ENCODE measurements at regions not wholly inside any gene's neighbourhood (a gene's known extent, or its start where the extent isn't known, plus 50 kb on each side); places are given as distances from the start of the nearest gene placed in this dataset.

DNA sequence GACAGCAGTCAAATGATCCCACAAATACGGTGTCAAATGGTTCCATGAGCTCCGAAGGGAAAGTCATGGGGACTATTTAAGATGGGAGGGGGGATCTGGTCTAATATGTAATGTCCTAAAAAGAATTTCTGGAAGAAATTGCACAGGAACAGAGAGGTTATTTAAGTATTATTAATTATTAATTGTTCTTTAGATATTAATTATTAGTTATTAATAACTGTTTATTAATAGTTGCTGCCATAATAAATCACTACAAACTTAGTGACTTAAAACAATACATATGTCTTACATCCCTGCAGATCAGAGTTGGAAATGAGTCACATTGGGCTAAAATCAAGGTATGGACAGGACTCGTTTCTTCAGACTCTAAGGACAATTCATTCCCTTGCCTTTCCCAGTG lies 588.2 kb upstream of the NR2F2 start:
- WGBS, 2 experiments (ENCODE audit: insufficient coverage in 2 of 2), result 97% methylated on average over 3 of the region's 3 CpGs; no CpG with 5 or more reads in 1 of the 2 experiments
- H3K36me3 ChIP-seq (ENCODE audit: control insufficient read depth, insufficient read depth, low read length), result no peaks in the 10 kb centered on the region

DNA sequence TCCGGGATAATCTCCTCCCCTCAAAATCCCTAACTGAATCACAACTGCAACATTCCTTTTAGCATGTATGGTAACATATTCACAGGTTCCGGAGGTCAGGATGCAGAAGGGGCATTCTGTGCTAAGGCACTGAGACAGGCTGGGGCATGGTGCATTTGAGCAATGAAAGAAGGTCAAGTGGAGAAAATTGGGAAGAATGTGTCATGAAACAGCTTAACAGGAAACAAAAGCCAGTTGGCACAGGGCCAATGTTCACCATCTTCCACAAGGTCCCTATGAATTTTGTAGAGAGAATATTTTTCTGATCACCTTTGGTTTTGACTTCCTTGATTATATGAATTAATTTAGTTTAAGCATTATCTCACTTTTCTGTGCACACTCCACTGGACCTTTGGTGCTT lies 587.7 kb upstream of the NR2F2 start:
- Histone ChIP-seq H3K9me3 (ENCODE audit: control insufficient read depth, low read length) (no peaks in the 10 kb centered on the region), H3K4me1 (ENCODE audit: control insufficient read depth, insufficient read depth, low read length, poor library complexity, severe bottlenecking) (no peaks in the 10 kb centered on the region), H3K4me3 (ENCODE audit: extremely low read depth, insufficient read depth, low read length, poor library complexity, severe bottlenecking) (no peak overlapping the region), H3K36me3 (ENCODE audit: control insufficient read depth, insufficient read depth, low read length) (no peaks in the 10 kb centered on the region), H3K27ac (ENCODE audit: low read depth, low read length, severe bottlenecking) (no peak overlapping the region)
- WGBS, 2 experiments (ENCODE audit: insufficient coverage in 2 of 2), result 83 to 100% methylated on average over 1 of the region's 2 CpGs

More for the DNA sequence above, 588.2 kb upstream of the NR2F2 start:
- Histone ChIP-seq H3K27ac (ENCODE audit: low read depth, low read length, severe bottlenecking) (no peak overlapping the region), H3K9me3 (ENCODE audit: control insufficient read depth, low read length) (no peaks in the 10 kb centered on the region), H3K4me3 (ENCODE audit: extremely low read depth, insufficient read depth, low read length, poor library complexity, severe bottlenecking) (no peak overlapping the region), H3K4me1 (ENCODE audit: control insufficient read depth, insufficient read depth, low read length, poor library complexity, severe bottlenecking) (no peaks in the 10 kb centered on the region)

DNA sequence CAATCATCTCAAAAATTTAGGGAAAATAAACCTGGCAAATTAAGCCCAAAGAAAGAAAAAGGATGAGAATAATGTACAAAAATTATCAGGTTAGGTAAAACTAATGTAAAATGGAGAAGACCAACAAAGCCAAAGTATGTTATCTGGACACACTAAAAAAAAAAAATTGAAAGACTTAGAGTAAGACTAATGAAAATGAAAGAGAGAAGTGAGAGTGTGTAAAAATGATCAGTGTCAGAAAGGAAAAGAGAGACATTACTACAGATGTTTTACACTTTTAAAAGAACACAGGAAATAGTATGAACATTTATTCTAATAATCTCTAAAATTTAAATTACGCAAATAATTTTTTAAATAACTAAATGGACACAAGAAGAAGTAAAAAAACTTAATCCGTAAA lies 573.3 kb upstream of the NR2F2 start:
- no peaks in the 10 kb centered on the region for H3K9me3 ChIP-seq (ENCODE audit: control insufficient read depth, low read length)
- no peak overlapping the region for H3K4me3 ChIP-seq (ENCODE audit: extremely low read depth, insufficient read depth, low read length, poor library complexity, severe bottlenecking)
- no peaks in the 10 kb centered on the region for H3K4me1 ChIP-seq (ENCODE audit: control insufficient read depth, insufficient read depth, low read length, poor library complexity, severe bottlenecking)
- no CpG with 5 or more reads among the region's 2 CpGs for WGBS, 2 experiments (ENCODE audit: insufficient coverage in 2 of 2)
- H3K27ac ChIP-seq (ENCODE audit: low read depth, low read length, severe bottlenecking), result no peak overlapping the region
- no peaks in the 10 kb centered on the region for H3K36me3 ChIP-seq (ENCODE audit: control insufficient read depth, insufficient read depth, low read length)

DNA sequence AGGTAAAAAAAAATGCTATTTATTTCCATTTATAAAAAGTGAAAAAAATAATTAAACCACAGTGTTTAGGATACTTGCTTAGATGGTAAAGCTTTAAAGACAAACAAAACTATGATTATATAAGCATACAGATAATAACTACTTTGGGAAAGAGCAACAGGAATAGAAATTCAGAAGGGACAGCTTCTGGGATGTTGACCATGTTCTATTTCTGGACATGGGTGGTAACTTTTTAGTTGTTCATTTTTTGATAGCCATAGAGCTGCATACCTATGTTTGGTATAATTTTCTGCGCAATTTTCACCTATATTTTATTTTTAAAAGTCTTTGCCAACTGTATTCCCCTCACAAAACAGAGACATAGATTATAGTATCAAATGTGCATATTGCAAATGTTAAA lies 572.0 kb upstream of the NR2F2 start:
- Histone ChIP-seq H3K9me3 (ENCODE audit: control insufficient read depth, low read length) (no peaks in the 10 kb centered on the region), H3K36me3 (ENCODE audit: control insufficient read depth, insufficient read depth, low read length) (no peaks in the 10 kb centered on the region), H3K4me1 (ENCODE audit: control insufficient read depth, insufficient read depth, low read length, poor library complexity, severe bottlenecking) (no peaks in the 10 kb centered on the region), H3K27ac (ENCODE audit: low read depth, low read length, severe bottlenecking) (no peak overlapping the region), H3K4me3 (ENCODE audit: extremely low read depth, insufficient read depth, low read length, poor library complexity, severe bottlenecking) (no peak overlapping the region)
- no CpG with 5 or more reads among the region's 1 CpG for WGBS, 2 experiments (ENCODE audit: insufficient coverage in 2 of 2)

DNA sequence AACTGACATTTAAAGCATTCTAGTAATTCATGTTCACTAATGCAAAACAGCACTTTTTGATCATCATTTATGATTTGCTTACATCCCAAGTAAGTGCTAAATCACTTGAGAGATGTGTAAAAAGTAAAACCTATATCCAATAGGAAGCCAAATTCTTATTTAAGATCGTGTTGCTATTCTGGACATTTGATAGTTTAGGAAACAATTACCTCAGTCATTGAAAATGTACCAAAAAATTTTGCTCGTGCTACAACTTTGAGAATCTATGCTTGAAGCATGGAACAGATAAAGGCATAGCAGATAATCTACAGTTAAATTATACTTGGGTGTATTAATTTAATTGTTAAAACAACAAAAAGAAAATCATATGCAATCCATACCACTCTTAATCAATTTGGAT lies 571.6 kb upstream of the NR2F2 start:
- Histone ChIP-seq H3K27ac (ENCODE audit: low read depth, low read length, severe bottlenecking) (no peak overlapping the region), H3K36me3 (ENCODE audit: control insufficient read depth, insufficient read depth, low read length) (no peaks in the 10 kb centered on the region), H3K4me3 (ENCODE audit: extremely low read depth, insufficient read depth, low read length, poor library complexity, severe bottlenecking) (no peak overlapping the region), H3K9me3 (ENCODE audit: control insufficient read depth, low read length) (no peaks in the 10 kb centered on the region), H3K4me1 (ENCODE audit: control insufficient read depth, insufficient read depth, low read length, poor library complexity, severe bottlenecking) (no peaks in the 10 kb centered on the region)
- WGBS, 2 experiments (ENCODE audit: insufficient coverage in 2 of 2), result no CpG with 5 or more reads among the region's 2 CpGs

DNA sequence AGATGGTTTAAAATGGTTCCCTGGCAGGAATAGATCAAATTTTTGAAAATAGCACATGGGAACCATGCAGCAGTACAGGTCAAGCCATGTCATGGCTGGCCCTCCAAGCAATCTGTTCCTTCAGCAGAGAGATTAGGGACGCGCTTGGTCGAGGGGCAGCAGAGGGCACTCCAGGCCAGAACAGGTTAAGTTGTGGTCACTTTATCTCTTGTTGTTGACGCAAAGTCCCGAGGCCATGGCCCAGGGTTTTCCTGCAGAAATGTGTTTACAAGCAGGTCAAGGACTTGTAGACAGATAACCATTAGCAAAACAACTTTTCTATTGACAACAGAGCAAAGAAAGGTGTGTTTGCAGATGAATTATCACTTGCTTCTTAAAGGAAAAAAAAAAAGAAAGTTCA lies 570.0 kb upstream of the NR2F2 start:
- Histone ChIP-seq H3K4me1 (ENCODE audit: control insufficient read depth, insufficient read depth, low read length, poor library complexity, severe bottlenecking) (no peaks in the 10 kb centered on the region), H3K27ac (ENCODE audit: low read depth, low read length, severe bottlenecking) (no peak overlapping the region), H3K9me3 (ENCODE audit: control insufficient read depth, low read length) (no peaks in the 10 kb centered on the region), H3K4me3 (ENCODE audit: extremely low read depth, insufficient read depth, low read length, poor library complexity, severe bottlenecking) (no peak overlapping the region), H3K36me3 (ENCODE audit: control insufficient read depth, insufficient read depth, low read length) (no peaks in the 10 kb centered on the region)
- WGBS, 2 experiments (ENCODE audit: insufficient coverage in 2 of 2), result 17 to 20% methylated on average over 3 of the region's 5 CpGs

DNA sequence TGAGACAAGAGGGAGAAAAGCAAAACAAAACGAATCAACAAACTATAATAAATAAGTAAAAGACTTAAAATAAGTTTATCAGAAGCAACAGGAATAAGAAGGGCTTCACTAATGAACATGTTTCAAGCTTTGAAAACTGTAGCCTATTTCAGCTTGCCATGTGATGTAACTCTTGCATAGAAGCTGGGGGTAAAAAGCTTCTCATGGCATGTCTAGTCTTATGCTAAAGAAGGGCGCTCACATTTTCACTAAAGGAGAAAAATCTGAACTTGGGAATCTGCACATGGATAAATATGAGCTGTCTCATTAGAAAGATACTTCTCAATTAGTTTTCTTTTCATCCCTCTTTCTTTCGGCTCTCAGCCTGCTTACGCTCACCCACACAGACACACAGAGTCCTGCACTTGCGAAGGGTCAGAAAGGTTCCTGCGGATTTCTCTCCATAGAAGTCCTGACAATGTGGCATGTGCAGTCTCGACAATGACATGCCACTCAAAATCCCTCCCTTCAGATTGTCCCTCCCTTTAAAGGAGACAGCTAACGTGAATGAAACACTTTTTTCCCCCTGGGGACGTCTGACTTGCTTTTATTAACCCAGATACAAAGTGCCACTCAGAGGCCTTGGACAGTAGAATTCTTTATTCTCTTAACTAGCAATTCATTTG lies 568.9 kb upstream of the NR2F2 start:
- H3K4me1 ChIP-seq (ENCODE audit: control insufficient read depth, insufficient read depth, low read length, poor library complexity, severe bottlenecking), result no peaks in the 10 kb centered on the region
- no peaks in the 10 kb centered on the region for H3K9me3 ChIP-seq (ENCODE audit: control insufficient read depth, low read length)
- no peak overlapping the region for H3K27ac ChIP-seq (ENCODE audit: low read depth, low read length, severe bottlenecking)
- H3K4me3 ChIP-seq (ENCODE audit: extremely low read depth, insufficient read depth, low read length, poor library complexity, severe bottlenecking), result no peak overlapping the region
- no peaks in the 10 kb centered on the region for H3K36me3 ChIP-seq (ENCODE audit: control insufficient read depth, insufficient read depth, low read length)
- 55 to 83% methylated on average over 5 to 7 of the region's 9 CpGs for WGBS, 2 experiments (ENCODE audit: insufficient coverage in 2 of 2)

DNA sequence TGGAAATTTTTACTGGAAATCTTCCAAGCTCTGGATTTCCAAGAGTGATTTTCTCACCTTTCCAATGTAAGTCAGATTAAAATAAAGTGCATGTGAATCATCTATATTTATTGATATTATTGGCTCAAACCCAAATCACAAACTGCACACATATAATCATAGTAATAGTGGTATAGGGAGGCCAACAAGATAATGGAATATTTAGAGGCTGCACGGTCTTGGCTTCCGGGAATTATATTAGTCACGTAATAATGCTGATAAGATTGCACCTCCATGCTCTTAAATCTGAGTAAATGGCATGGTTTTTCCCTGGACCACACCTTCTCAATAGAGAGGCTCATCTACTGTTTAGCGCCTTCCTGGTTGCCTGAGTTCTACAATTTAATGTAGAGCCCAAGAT lies 567.1 kb upstream of the NR2F2 start:
- Histone ChIP-seq H3K4me1 (ENCODE audit: control insufficient read depth, insufficient read depth, low read length, poor library complexity, severe bottlenecking) (no peaks in the 10 kb centered on the region), H3K9me3 (ENCODE audit: control insufficient read depth, low read length) (no peaks in the 10 kb centered on the region), H3K36me3 (ENCODE audit: control insufficient read depth, insufficient read depth, low read length) (no peaks in the 10 kb centered on the region), H3K27ac (ENCODE audit: low read depth, low read length, severe bottlenecking) (no peak overlapping the region), H3K4me3 (ENCODE audit: extremely low read depth, insufficient read depth, low read length, poor library complexity, severe bottlenecking) (no peak overlapping the region)
- 95 to 100% methylated on average over 1 to 3 of the region's 4 CpGs for WGBS, 2 experiments (ENCODE audit: insufficient coverage in 2 of 2)

DNA sequence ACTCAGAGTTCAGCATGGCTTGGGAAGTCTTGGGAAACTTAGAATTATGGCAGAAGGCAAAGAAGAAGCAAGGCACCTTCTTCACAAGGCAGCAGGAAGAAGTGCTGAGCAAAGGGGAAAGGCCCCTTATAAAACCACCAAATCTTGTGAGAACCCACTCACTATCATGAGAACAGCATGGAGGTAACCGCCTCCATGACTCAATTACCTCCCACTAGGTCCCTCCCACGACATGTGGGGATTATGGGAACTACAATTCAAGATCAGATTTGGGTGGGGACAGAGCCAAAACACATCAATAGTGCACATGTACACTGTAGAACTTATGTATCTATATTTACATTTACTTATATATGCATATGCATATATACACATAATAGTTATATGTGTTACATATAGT lies 565.3 kb upstream of the NR2F2 start:
- Histone ChIP-seq H3K36me3 (ENCODE audit: control insufficient read depth, insufficient read depth, low read length) (no peaks in the 10 kb centered on the region), H3K4me1 (ENCODE audit: control insufficient read depth, insufficient read depth, low read length, poor library complexity, severe bottlenecking) (peaks cover 3% of the 10 kb centered on the region), H3K9me3 (ENCODE audit: control insufficient read depth, low read length) (no peaks in the 10 kb centered on the region), H3K27ac (ENCODE audit: low read depth, low read length, severe bottlenecking) (no peak overlapping the region), H3K4me3 (ENCODE audit: extremely low read depth, insufficient read depth, low read length, poor library complexity, severe bottlenecking) (no peak overlapping the region)
- WGBS, 2 experiments (ENCODE audit: insufficient coverage in 2 of 2), result no CpG with 5 or more reads among the region's 2 CpGs

DNA sequence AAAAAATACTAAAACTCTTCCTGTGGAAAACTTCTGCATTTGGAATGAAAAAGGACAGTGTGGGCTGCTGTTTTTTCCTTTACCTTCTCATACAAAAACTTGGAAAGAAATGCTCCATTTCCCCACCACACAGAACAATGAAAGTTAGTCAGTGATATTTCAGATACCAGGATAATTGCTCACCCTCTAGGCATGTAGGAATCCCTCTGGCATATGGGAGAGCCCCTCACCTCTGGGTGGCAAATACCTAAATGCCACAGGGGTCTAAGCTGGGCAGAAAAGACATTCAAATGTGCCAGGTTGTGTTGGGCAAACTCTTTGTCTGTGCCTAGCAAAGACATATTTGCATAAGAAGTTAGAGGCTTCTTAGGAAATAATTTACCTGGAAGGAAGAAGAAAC lies 560.3 kb upstream of the NR2F2 start:
- Histone ChIP-seq H3K4me3 (ENCODE audit: extremely low read depth, insufficient read depth, low read length, poor library complexity, severe bottlenecking) (no peak overlapping the region), H3K27ac (ENCODE audit: low read depth, low read length, severe bottlenecking) (no peak overlapping the region), H3K9me3 (ENCODE audit: control insufficient read depth, low read length) (no peaks in the 10 kb centered on the region), H3K4me1 (ENCODE audit: control insufficient read depth, insufficient read depth, low read length, poor library complexity, severe bottlenecking) (peaks cover 4% of the 10 kb centered on the region), H3K36me3 (ENCODE audit: control insufficient read depth, insufficient read depth, low read length) (no peaks in the 10 kb centered on the region)

DNA sequence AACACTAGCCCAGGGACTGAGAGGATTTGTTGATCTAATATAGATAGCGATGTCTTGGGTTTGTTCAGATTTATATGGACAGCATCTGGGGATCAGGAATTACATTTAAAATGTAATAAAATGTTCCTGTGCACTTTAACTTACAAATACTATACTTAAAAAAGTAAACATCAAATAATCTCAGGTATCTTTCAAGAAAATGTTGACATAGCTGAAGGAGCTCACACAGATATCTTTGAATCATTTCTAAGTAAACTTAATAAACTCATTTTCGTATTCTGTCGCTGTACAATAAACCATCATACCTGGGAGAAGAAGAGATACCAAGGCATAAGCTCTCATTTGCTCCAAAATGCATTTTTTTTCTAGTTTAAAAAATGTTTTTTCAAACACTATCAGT lies 557.5 kb upstream of the NR2F2 start:
- Histone ChIP-seq H3K9me3 (ENCODE audit: control insufficient read depth, low read length) (no peaks in the 10 kb centered on the region), H3K4me1 (ENCODE audit: control insufficient read depth, insufficient read depth, low read length, poor library complexity, severe bottlenecking) (peaks cover 4% of the 10 kb centered on the region), H3K36me3 (ENCODE audit: control insufficient read depth, insufficient read depth, low read length) (no peaks in the 10 kb centered on the region), H3K27ac (ENCODE audit: low read depth, low read length, severe bottlenecking) (no peak overlapping the region), H3K4me3 (ENCODE audit: extremely low read depth, insufficient read depth, low read length, poor library complexity, severe bottlenecking) (no peak overlapping the region)
- WGBS, 2 experiments (ENCODE audit: insufficient coverage in 2 of 2), result 89% methylated on average over 2 of the region's 3 CpGs; no CpG with 5 or more reads in 1 of the 2 experiments
